ENCODE measurements at regions not wholly inside any gene's neighbourhood (a gene's known extent, or its start where the extent isn't known, plus 50 kb on each side); places are given as distances from the start of the nearest gene placed in this dataset.

DNA sequence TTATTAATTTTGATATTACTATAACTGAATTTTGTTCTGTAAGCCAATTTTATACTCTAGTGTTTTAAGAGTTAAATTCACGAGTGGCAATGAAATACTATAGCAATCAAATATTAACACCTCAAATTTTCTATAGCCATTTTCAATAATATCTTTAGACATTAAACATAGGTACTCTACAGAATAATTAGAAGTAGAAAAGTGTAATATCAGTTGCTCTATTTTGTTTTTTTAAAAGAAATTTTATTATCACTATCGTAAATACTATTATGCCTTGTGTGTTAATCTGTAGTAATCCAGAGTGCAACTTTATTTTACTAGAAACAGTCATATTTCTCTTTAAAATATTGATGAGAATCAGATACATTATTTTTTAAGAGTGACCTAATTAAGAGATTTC, 691.2 kb downstream of the USP25 start:
- TF ChIP-seq, protein P1, sequence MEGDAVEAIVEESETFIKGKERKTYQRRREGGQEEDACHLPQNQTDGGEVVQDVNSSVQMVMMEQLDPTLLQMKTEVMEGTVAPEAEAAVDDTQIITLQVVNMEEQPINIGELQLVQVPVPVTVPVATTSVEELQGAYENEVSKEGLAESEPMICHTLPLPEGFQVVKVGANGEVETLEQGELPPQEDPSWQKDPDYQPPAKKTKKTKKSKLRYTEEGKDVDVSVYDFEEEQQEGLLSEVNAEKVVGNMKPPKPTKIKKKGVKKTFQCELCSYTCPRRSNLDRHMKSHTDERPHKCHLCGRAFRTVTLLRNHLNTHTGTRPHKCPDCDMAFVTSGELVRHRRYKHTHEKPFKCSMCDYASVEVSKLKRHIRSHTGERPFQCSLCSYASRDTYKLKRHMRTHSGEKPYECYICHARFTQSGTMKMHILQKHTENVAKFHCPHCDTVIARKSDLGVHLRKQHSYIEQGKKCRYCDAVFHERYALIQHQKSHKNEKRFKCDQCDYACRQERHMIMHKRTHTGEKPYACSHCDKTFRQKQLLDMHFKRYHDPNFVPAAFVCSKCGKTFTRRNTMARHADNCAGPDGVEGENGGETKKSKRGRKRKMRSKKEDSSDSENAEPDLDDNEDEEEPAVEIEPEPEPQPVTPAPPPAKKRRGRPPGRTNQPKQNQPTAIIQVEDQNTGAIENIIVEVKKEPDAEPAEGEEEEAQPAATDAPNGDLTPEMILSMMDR (conservative IDR thresholded peaks at IDR 0.05; ENCODE audit: control insufficient read depth, insufficient read depth, low read depth, low read length) = no peak
- peak overlapping the region; percentile 63 for H3K4me3 ChIP-seq (ENCODE audit: control insufficient read depth, low read depth, low read length)
- DNase-seq (ENCODE audit: low read depth) = no peak

GRCh38 chr21:16421965-16422364, 692.2 kb downstream of the USP25 start:
- H3K4me3 ChIP-seq (ENCODE audit: control insufficient read depth, low read depth, low read length) = peak overlapping the region; percentile 63
- no peak for DNase-seq (ENCODE audit: low read depth)
- TF ChIP-seq, protein P1 (conservative IDR thresholded peaks at IDR 0.05; ENCODE audit: control insufficient read depth, insufficient read depth, low read depth, low read length) = no peak

- no peak overlapping the region for H3K4me3 ChIP-seq (ENCODE audit: control insufficient read depth, low read depth, low read length)
- DNase-seq (ENCODE audit: low read depth) = peak; percentile 68
- TF ChIP-seq, protein P1 (conservative IDR thresholded peaks at IDR 0.05; ENCODE audit: control insufficient read depth, insufficient read depth, low read depth, low read length) = no peak
These were observed 692.9 kb downstream of the USP25 start for GRCh38 chr21:16422702-16423101.

- TF ChIP-seq, protein P1 (conservative IDR thresholded peaks at IDR 0.05; ENCODE audit: control insufficient read depth, insufficient read depth, low read depth, low read length) = no peak
- H3K4me3 ChIP-seq (ENCODE audit: control insufficient read depth, low read depth, low read length) = peak overlapping the region; percentile 39
- no peak for DNase-seq (ENCODE audit: low read depth)
These were observed 694.1 kb downstream of the USP25 start for GRCh38 chr21:16423921-16424320.

GRCh38 chr21:16424331-16424751, 694.6 kb downstream of the USP25 start:
- H3K4me3 ChIP-seq (ENCODE audit: control insufficient read depth, low read depth, low read length) = peak overlapping the region; percentile 39
- TF ChIP-seq, protein P1 (conservative IDR thresholded peaks at IDR 0.05; ENCODE audit: control insufficient read depth, insufficient read depth, low read depth, low read length) = no peak
- DNase-seq (ENCODE audit: low read depth) = peak; percentile 67

DNA sequence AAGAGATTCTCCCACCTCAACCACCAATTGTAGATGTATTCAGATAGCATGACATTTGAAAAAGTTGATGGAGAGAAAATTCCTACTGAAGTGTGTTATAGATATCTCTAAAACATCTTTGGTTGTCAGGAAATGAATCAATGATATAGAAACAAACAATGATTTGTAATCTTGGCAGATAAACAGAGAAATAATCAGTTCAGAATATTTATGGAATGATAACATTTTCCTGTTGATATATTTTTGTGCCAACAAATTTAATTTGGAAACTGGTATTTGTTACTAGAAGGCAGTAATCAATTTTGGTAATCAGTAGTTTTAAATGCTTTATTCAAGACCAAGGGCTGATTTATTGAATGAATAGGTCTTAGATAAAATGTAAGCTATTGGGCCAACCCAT, 695.6 kb downstream of the USP25 start:
- TF ChIP-seq, protein P1 (conservative IDR thresholded peaks at IDR 0.05; ENCODE audit: control insufficient read depth, insufficient read depth, low read depth, low read length) = no peak
- no peak for DNase-seq (ENCODE audit: low read depth)
- H3K4me3 ChIP-seq (ENCODE audit: control insufficient read depth, low read depth, low read length) = no peak overlapping the region

DNA sequence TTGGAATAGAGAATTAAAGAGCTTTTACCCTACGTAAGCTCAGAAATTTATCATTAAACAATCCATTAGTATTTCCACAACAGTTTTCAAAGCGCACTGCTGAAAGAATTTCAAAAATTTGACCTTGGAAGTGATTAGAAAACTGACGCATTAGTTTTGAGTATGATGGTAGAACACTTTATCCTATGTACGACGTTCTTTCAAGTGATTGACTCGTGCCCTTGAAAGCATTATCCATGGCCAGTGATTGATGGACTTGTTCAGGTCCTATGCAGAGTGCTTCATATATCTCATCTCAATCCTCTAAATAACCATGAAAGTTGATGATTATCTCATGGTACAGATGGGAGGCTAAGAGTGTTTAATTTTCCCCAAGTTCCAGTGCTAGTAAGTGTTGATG, 697.2 kb downstream of the USP25 start:
- TF ChIP-seq, protein P1 (conservative IDR thresholded peaks at IDR 0.05; ENCODE audit: control insufficient read depth, insufficient read depth, low read depth, low read length) = no peak
- no peak overlapping the region for H3K4me3 ChIP-seq (ENCODE audit: control insufficient read depth, low read depth, low read length)
- DNase-seq (ENCODE audit: low read depth) = no peak

All from fibroblast of mammary gland (primary cell).